HG03039 (cell line): ENCODE measurements at regions not wholly inside any gene's neighbourhood (a gene's known extent, or its start where the extent isn't known, plus 50 kb on each side); places are given as distances from the start of the nearest gene placed in this dataset.
A peak's percentile ranks its signal among the peaks of the same experiment; 100 is the strongest.

ENCODE experiments used
- ATAC-seq: cut with Tn5 transposase; IDR thresholded peaks from one replicate; pipeline ENCODE4 v1.9.1; 2021; ENCODE audit warnings: mild to moderate bottlenecking, moderate library complexity; ENCODE audit not compliant: unreplicated experiment

GRCh38 chr2:160672211-160672610, 178.6 kb upstream of the RBMS1 start:
- no peak for ATAC-seq

GRCh38 chr2:160674146-160674750, 180.6 kb upstream of the RBMS1 start:
- no peak for ATAC-seq

- no peak for ATAC-seq
These were observed 186.1 kb upstream of the RBMS1 start for GRCh38 chr2:160679686-160680085.

GRCh38 chr2:160680294-160680693, 186.7 kb upstream of the RBMS1 start:
- ATAC-seq = no peak

DNA sequence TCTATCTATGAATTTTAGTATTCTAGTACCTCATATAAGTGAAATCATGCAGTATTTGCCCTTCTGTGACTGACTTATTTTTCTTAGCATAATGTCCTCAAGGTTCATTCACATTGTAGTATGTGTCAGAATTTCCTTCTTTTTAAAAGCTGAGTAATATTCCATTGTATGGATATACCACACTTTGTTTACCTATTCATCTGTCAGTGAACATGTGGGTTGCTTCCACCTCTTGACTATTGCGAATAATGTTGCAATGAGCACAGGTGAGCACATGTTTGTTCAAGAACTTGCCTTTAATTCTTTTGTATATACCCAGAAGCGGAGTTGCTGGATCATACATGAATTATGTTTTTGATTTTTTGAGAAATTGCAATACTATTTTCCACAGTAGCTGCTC, 187.4 kb upstream of the RBMS1 start:
- no peak for ATAC-seq

GRCh38 chr2:160683206-160683605, 189.6 kb upstream of the RBMS1 start:
- ATAC-seq = no peak

DNA sequence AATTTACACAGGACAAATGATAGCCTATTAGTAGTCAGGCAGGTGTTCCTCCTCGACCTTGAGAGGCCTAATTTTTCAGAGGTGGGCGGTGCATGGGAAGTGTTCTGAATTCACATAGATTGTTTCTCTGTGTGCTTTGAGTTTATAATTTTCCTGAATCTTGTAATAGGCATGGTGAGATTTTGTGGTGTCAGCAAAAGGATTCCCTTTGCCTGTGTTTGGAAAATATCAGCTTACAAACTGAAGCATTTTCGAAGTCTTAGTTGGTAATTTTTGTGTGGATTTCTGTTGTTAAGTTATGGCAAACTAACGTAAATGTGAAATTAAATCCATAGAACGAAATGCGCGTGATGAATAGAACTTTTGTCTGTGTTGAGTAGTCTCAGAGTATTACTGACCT, 194.0 kb upstream of the RBMS1 start:
- ATAC-seq = no peak

DNA sequence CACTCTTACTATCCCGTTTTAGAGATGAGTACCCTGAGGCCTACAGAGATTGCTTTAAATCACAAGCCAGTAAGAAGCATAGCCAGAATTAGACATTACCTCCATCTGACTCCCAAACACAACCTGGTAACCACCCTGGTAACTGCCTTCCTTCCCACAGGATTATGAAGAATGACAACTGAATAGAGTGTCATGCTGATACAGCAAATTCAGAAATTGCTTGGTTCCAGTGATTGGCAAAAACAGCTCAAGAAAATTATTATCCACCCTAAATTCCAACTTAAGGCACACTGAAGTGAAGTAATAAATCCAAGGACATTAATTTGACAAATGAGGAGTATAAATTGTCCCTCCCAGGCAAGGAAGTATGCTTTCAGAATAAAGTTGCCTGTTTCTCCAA, 195.8 kb upstream of the RBMS1 start:
- ATAC-seq = no peak

DNA sequence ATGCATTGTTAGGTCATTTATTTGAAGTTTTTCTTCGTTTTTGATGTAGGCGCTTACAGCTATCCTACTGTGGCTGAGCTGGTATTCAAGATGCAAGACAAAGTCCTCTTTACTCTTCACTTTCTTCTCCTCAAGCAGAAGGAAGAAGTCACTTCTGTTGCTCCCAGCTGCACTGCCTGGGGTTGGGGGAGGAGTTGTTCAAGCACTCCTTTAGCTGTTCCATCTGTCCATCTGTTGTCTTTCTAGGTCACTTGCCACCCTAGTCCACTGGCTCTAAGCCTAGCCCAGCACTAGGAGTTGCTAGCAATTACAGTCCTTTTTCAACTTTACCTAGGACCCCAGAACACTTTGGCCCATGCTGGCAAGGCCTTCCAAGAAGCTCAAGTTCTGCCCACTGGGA, 200.6 kb upstream of the RBMS1 start:
- no peak for ATAC-seq

GRCh38 chr2:160694631-160695030, 201.0 kb upstream of the RBMS1 start:
- no peak for ATAC-seq

- ATAC-seq = no peak
These were observed 201.9 kb upstream of the RBMS1 start for GRCh38 chr2:160695402-160696086.

GRCh38 chr2:160696087-160696452, 202.5 kb upstream of the RBMS1 start:
- no peak for ATAC-seq

- no peak for ATAC-seq
These were observed 204.2 kb upstream of the RBMS1 start for GRCh38 chr2:160697817-160698216.

- no peak for ATAC-seq
These were observed 206.6 kb upstream of the RBMS1 start for GRCh38 chr2:160700021-160700814.

GRCh38 chr2:160701822-160702221, 208.2 kb upstream of the RBMS1 start:
- no peak for ATAC-seq

DNA sequence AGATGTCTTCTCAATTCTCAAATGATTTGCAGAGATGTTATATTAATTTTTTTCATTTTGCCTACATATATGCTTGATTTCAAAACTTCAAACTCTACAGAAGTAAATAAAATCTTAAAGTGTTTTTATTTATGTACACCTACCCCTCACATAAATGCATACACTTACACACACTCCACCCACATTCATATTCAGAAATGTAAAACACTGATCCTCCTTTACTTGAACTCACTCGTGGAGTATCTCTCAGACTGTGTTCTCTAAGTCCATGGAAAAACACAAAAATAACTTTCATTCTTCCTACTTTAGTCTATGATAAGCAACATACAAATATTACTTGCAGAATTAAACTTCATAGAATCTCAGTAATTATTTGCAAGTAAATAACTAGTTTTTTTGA, 209.1 kb upstream of the RBMS1 start:
- no peak for ATAC-seq

GRCh38 chr2:160703648-160704585, 210.3 kb upstream of the RBMS1 start:
- peak; percentile 78 for ATAC-seq

- no peak for ATAC-seq
These were observed 221.8 kb upstream of the RBMS1 start for GRCh38 chr2:160715428-160715827.

- ATAC-seq = no peak
These were observed 225.5 kb upstream of the RBMS1 start for GRCh38 chr2:160719116-160719515.

GRCh38 chr2:160720098-160720497, 226.5 kb upstream of the RBMS1 start:
- no peak for ATAC-seq
